Liver (tissue), 8 donors: ENCODE measurements at regions not wholly inside any gene's neighbourhood (a gene's known extent, or its start where the extent isn't known, plus 50 kb on each side); places are given as distances from the start of the nearest gene placed in this dataset.

ENCODE experiments used
- DNase-seq: peaks from one replicate; pipeline ENCODE4 v3.0.0-alpha.2; 2017; ENCODE audit warnings: low spot score
- H3K27ac ChIP-seq, 2 donors: one replicate each; pipeline ENCODE4 v1.7.0; 2013; ENCODE audit warnings: inconsistent platforms in 2 of 2, low read length in 2 of 2, control low read depth in 1 of 2, low read depth in 1 of 2, mild to moderate bottlenecking in 1 of 2
- H3K27me3 ChIP-seq, 4 donors: one replicate each; pipeline versions ENCODE4 v1.6.1 to v1.7.0; 2013; ENCODE audit warnings: low read length in 3 of 4, inconsistent platforms in 1 of 4, mild to moderate bottlenecking in 1 of 4, moderate library complexity in 1 of 4; ENCODE audit not compliant: control insufficient read depth in 4 of 4, insufficient read depth in 4 of 4
- H3K36me3 ChIP-seq, 4 donors: one replicate each; pipeline versions ENCODE4 v1.6.1 to v1.7.0; 2013; ENCODE audit warnings: low read length in 3 of 4, mild to moderate bottlenecking in 3 of 4, low read depth in 1 of 4, moderate library complexity in 1 of 4; ENCODE audit not compliant: control insufficient read depth in 4 of 4, insufficient read depth in 3 of 4
- H3K4me1 ChIP-seq, 4 donors: one replicate each; pipeline versions ENCODE4 v1.6.1 to v1.7.0; 2013; ENCODE audit warnings: low read length in 3 of 4, mild to moderate bottlenecking in 3 of 4, moderate library complexity in 1 of 4; ENCODE audit not compliant: control insufficient read depth in 4 of 4, insufficient read depth in 4 of 4
- H3K4me3 ChIP-seq, 3 donors: one replicate each; pipeline versions ENCODE4 v1.6.1 to v1.7.0; 2013; ENCODE audit warnings: low read length in 3 of 3, control low read depth in 1 of 3, low read depth in 1 of 3, mild to moderate bottlenecking in 1 of 3
- H3K9ac ChIP-seq, 2 donors: one replicate each; pipeline ENCODE4 v1.7.0; 2013; ENCODE audit warnings: low read length in 2 of 2, mild to moderate bottlenecking in 2 of 2, moderate library complexity in 2 of 2, control low read depth in 1 of 2, low read depth in 1 of 2
- H3K9me3 ChIP-seq, 4 donors: one replicate each; pipeline versions ENCODE4 v1.6.1 to v1.7.0; 2013; ENCODE audit warnings: low read length in 3 of 4; ENCODE audit not compliant: control insufficient read depth in 4 of 4
- EGR1 ChIP-seq, 2 donors: IDR thresholded peaks; 2 replicates each; pipeline ENCODE4 v1.6.1; 2016 to 2018; ENCODE audit warnings: antibody characterized with exemption in 2 of 2, low read depth in 2 of 2
- FOXA1 ChIP-seq: IDR thresholded peaks from 2 replicates; pipeline ENCODE4 v1.6.1; 2016; ENCODE audit warnings: antibody characterized with exemption
- FOXA2 ChIP-seq: IDR thresholded peaks from 2 replicates; pipeline ENCODE4 v1.6.1; 2016; ENCODE audit warnings: antibody characterized with exemption
- GABPA ChIP-seq, 2 donors: IDR thresholded peaks in 1 of 2; conservative IDR thresholded peaks in 1 of 2; 2 replicates each; pipeline ENCODE4 v1.6.1; 2016; ENCODE audit warnings: antibody characterized with exemption in 2 of 2, mild to moderate bottlenecking in 1 of 2, moderate library complexity in 1 of 2
- HNF4A ChIP-seq, 2 donors: conservative IDR thresholded peaks; 2 replicates each; pipeline ENCODE4 v1.6.1; 2016; ENCODE audit warnings: antibody characterized with exemption in 2 of 2, mild to moderate bottlenecking in 2 of 2
- NR2F2 ChIP-seq: IDR thresholded peaks from 2 replicates; pipeline ENCODE4 v1.6.1; 2016; ENCODE audit warnings: antibody characterized with exemption
- RAD21 ChIP-seq, 2 donors: IDR thresholded peaks; 2 replicates each; pipeline ENCODE4 v1.6.1; 2016; ENCODE audit warnings: antibody characterized with exemption in 2 of 2, mild to moderate bottlenecking in 2 of 2
- RXRA ChIP-seq, 2 donors: IDR thresholded peaks; 2 replicates each; pipeline ENCODE4 v1.6.1; 2017 to 2018; ENCODE audit warnings: antibody characterized with exemption in 2 of 2, mild to moderate bottlenecking in 1 of 2
- SP1 ChIP-seq: IDR thresholded peaks from 2 replicates; pipeline ENCODE4 v1.6.1; 2018; ENCODE audit warnings: antibody characterized with exemption, mild to moderate bottlenecking
- YY1 ChIP-seq: IDR thresholded peaks from 2 replicates; pipeline ENCODE4 v1.6.1; 2016; ENCODE audit warnings: antibody characterized with exemption, mild to moderate bottlenecking
- WGBS: extraction: QIAGEN DNeasy Blood & Tissue Kit; methylation state at CpG from one replicate; pipeline ENCODE4 v1.1.7; 2013; 5-methylcytosine and 5-hydroxymethylcytosine counted together
- TF ChIP-seq, protein P1 (sequence below): IDR thresholded peaks from 2 replicates; pipeline ENCODE4 v1.6.1; 2016; ENCODE audit warnings: antibody characterized with exemption
- TF ChIP-seq, protein P2 (sequence below): fragments of 150-350 bp; IDR thresholded peaks from 2 replicates; pipeline ENCODE4 v1.5.1; 2017; ENCODE audit warnings: improper control_type of control experiment, low read depth, low read length; ENCODE audit not compliant: missing input control
- TF ChIP-seq, protein P3 (sequence below): IDR thresholded peaks from 2 replicates; pipeline ENCODE4 v1.6.1; 2016; ENCODE audit warnings: antibody characterized with exemption, mild to moderate bottlenecking
- TF ChIP-seq, protein P4 (sequence below): IDR thresholded peaks from 2 replicates; pipeline ENCODE4 v1.6.1; 2016; ENCODE audit warnings: antibody characterized with exemption
- TF ChIP-seq, protein P5 (sequence below): IDR thresholded peaks from 2 replicates; pipeline ENCODE4 v1.6.1; 2016; ENCODE audit warnings: antibody characterized with exemption
- donor health status: healthy.
- donor health status: healthy.
- donor health status: healthy.
- donor health status: healthy.
- donor health status: healthy.

DNA sequence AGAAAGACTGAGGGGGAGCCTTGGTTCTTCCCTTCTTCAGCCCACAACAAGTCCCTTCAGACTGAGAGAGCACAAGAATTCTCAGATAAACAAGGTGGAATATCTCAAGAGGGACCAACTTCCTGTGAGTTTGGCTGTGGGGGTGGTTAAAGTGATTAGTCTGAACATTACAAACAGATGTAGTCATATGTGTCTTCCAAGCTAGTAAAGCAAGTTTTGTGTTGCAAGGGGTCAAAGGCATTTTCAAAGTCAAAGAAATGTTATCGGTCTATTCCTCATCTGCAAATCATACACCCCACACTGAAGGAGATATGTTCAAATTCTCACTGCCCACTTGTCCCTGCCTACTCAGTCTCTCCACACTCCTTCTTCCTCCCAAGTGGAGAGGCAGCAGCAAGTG, 242.5 kb downstream of the FAM43A start:
- Histone ChIP-seq H3K27ac (no peak overlapping the region), H3K9ac (no peak overlapping the region), H3K4me3 (no peak overlapping the region), H3K4me1 (peaks cover 0 to 5% (median 0%) of the 10 kb centered on the region in 4 donors), H3K27me3 (no peaks in the 10 kb centered on the region), H3K9me3 (no peaks in the 10 kb centered on the region), H3K36me3 (no peaks in the 10 kb centered on the region)
- TF ChIP-seq RXRA (IDR thresholded peaks at IDR 0.05), result no peak
- TF ChIP-seq FOXA1, result no peak
- TF ChIP-seq GABPA (IDR thresholded peaks at IDR 0.05 in 1 of 2, conservative IDR thresholded peaks at IDR 0.05 in 1 of 2), result no peak
- DNase-seq, result no peak
- WGBS, result 0% methylated on average over 1 of the region's 1 CpG

DNA sequence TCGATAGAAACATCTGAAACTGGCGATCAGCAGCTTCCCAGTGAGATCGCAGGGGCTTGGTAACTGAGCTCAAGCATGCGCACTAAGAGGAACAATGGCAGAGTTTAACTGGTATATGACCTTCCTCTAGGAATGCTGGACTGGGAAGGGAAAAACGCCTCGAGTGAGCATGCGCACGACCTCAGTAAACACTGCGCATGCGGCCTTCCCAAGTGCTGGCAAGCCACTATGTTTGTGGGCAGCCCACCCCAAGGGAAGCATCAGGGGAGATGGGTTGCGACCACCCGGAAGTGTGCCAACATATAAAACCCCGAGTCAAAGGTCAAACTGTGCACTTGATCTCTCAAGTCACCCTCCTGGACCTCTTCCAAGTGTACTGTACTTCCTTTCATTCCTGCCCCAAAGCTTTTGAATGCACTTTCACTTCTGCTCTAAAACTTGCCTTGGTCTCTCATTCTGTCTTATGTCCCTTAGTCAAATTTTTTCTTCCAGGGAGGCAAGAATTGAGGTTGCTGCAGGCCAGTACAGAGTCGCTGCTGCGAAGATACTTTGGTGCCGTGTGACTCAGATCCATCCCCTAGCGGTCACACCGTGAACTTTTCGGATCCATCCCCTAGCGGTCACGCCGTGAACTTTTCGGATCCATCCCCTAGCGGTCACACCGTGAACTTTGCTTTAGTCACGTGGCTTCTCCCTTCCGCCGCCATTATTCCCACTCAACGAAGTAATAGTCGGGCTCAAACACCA, 243.3 kb downstream of the FAM43A start:
- H3K36me3 ChIP-seq, result no peaks in the 10 kb centered on the region
- H3K9me3 ChIP-seq, result no peaks in the 10 kb centered on the region
- no peak overlapping the region for H3K9ac ChIP-seq
- no peaks in the 10 kb centered on the region for H3K27me3 ChIP-seq
- TF ChIP-seq HNF4A (conservative IDR thresholded peaks at IDR 0.05), result no peak
- TF ChIP-seq, protein P1, sequence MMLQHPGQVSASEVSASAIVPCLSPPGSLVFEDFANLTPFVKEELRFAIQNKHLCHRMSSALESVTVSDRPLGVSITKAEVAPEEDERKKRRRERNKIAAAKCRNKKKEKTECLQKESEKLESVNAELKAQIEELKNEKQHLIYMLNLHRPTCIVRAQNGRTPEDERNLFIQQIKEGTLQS, result no peak
- no peak for TF ChIP-seq SP1
- TF ChIP-seq YY1, result no peak
- TF ChIP-seq GABPA (IDR thresholded peaks at IDR 0.05 in 1 of 2, conservative IDR thresholded peaks at IDR 0.05 in 1 of 2), result no peak
- TF ChIP-seq, protein P2, sequence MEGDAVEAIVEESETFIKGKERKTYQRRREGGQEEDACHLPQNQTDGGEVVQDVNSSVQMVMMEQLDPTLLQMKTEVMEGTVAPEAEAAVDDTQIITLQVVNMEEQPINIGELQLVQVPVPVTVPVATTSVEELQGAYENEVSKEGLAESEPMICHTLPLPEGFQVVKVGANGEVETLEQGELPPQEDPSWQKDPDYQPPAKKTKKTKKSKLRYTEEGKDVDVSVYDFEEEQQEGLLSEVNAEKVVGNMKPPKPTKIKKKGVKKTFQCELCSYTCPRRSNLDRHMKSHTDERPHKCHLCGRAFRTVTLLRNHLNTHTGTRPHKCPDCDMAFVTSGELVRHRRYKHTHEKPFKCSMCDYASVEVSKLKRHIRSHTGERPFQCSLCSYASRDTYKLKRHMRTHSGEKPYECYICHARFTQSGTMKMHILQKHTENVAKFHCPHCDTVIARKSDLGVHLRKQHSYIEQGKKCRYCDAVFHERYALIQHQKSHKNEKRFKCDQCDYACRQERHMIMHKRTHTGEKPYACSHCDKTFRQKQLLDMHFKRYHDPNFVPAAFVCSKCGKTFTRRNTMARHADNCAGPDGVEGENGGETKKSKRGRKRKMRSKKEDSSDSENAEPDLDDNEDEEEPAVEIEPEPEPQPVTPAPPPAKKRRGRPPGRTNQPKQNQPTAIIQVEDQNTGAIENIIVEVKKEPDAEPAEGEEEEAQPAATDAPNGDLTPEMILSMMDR, result peak; percentile 72
- TF ChIP-seq, protein P3, sequence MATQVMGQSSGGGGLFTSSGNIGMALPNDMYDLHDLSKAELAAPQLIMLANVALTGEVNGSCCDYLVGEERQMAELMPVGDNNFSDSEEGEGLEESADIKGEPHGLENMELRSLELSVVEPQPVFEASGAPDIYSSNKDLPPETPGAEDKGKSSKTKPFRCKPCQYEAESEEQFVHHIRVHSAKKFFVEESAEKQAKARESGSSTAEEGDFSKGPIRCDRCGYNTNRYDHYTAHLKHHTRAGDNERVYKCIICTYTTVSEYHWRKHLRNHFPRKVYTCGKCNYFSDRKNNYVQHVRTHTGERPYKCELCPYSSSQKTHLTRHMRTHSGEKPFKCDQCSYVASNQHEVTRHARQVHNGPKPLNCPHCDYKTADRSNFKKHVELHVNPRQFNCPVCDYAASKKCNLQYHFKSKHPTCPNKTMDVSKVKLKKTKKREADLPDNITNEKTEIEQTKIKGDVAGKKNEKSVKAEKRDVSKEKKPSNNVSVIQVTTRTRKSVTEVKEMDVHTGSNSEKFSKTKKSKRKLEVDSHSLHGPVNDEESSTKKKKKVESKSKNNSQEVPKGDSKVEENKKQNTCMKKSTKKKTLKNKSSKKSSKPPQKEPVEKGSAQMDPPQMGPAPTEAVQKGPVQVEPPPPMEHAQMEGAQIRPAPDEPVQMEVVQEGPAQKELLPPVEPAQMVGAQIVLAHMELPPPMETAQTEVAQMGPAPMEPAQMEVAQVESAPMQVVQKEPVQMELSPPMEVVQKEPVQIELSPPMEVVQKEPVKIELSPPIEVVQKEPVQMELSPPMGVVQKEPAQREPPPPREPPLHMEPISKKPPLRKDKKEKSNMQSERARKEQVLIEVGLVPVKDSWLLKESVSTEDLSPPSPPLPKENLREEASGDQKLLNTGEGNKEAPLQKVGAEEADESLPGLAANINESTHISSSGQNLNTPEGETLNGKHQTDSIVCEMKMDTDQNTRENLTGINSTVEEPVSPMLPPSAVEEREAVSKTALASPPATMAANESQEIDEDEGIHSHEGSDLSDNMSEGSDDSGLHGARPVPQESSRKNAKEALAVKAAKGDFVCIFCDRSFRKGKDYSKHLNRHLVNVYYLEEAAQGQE, result no peak
- no peak for TF ChIP-seq NR2F2
- TF ChIP-seq FOXA1, result no peak
- TF ChIP-seq, protein P4, sequence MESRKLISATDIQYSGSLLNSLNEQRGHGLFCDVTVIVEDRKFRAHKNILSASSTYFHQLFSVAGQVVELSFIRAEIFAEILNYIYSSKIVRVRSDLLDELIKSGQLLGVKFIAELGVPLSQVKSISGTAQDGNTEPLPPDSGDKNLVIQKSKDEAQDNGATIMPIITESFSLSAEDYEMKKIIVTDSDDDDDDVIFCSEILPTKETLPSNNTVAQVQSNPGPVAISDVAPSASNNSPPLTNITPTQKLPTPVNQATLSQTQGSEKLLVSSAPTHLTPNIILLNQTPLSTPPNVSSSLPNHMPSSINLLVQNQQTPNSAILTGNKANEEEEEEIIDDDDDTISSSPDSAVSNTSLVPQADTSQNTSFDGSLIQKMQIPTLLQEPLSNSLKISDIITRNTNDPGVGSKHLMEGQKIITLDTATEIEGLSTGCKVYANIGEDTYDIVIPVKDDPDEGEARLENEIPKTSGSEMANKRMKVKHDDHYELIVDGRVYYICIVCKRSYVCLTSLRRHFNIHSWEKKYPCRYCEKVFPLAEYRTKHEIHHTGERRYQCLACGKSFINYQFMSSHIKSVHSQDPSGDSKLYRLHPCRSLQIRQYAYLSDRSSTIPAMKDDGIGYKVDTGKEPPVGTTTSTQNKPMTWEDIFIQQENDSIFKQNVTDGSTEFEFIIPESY, result no peak
- TF ChIP-seq FOXA2, result no peak
- TF ChIP-seq EGR1 (IDR thresholded peaks at IDR 0.05; ENCODE audit: low read depth in 2 of 2), result no peak
- peak in 1 of 2 donors; percentile 10 for TF ChIP-seq RXRA (IDR thresholded peaks at IDR 0.05)
- TF ChIP-seq RAD21 (IDR thresholded peaks at IDR 0.05), result peak in 1 of 2 donors; percentile 70
- TF ChIP-seq, protein P5, sequence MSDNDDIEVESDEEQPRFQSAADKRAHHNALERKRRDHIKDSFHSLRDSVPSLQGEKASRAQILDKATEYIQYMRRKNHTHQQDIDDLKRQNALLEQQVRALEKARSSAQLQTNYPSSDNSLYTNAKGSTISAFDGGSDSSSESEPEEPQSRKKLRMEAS, result no peak
- H3K4me3 ChIP-seq, result no peak overlapping the region
- H3K27ac ChIP-seq, result no peak overlapping the region
- DNase-seq, result no peak
- 70% methylated on average over 30 of the region's 30 CpGs for WGBS
- H3K4me1 ChIP-seq, result peaks cover 0 to 5% (median 0%) of the 10 kb centered on the region in 4 donors
